CD4-positive, alpha-beta memory T cell (primary cell): ENCODE measurements at regions not wholly inside any gene's neighbourhood (a gene's known extent, or its start where the extent isn't known, plus 50 kb on each side); places are given as distances from the start of the nearest gene placed in this dataset.

Experiments used
- CTCF ChIA-PET: fragments of 350-600 bp; sonication (Branson Sonifier 250); formaldehyde crosslinking; loops from one replicate; lab custom pipeline; 2021; ENCODE audit warnings: inconsistent platforms; ENCODE audit not compliant: partially characterized antibody; lab: Charles Lee
- POLR2A ChIA-PET: fragments of 350-600 bp; sonication (Branson Sonifier 250); formaldehyde crosslinking; loops from one replicate; lab custom pipeline; 2021; ENCODE audit not compliant: partially characterized antibody; lab: Charles Lee
- DNase-seq, 5 donors: peaks; one replicate each; pipeline versions ENCODE4 v3.0.0 to v3.0.0-alpha.2; 2020 to 2022; ENCODE audit warnings: mixed read lengths in 1 of 5
- H3K27ac ChIP-seq: one replicate; pipeline ENCODE4 v1.7.0; 2013; ENCODE audit warnings: low read depth, low read length
- H3K27me3 ChIP-seq: 2 replicates; pipeline ENCODE4 v1.7.0; 2013; ENCODE audit warnings: mild to moderate bottlenecking, low read length, moderate library complexity; ENCODE audit not compliant: insufficient read depth
- H3K36me3 ChIP-seq: 2 replicates; pipeline ENCODE4 v1.7.0; 2013; ENCODE audit warnings: mild to moderate bottlenecking, low read length, moderate library complexity; ENCODE audit not compliant: insufficient read depth
- H3K4me1 ChIP-seq: 2 replicates; pipeline ENCODE4 v1.7.0; 2013; ENCODE audit warnings: mild to moderate bottlenecking, low read length, moderate library complexity; ENCODE audit not compliant: insufficient read depth
- H3K4me3 ChIP-seq, 2 donors: one replicate each; pipeline ENCODE4 v1.7.0; 2013; ENCODE audit warnings: low read length in 2 of 2, mild to moderate bottlenecking in 1 of 2
- H3K9me3 ChIP-seq, 2 donors: one replicate each; pipeline ENCODE4 v1.7.0; 2013; ENCODE audit warnings: low read length in 2 of 2, control low read depth in 1 of 2; ENCODE audit not compliant: control insufficient read depth in 1 of 2
- H3K27ac Mint-ChIP-seq, 7 donors: one replicate each; pipeline ENCODE4 v1.8.0; 2020 to 2021; ENCODE audit warnings: mixed read lengths in 7 of 7, mild to moderate bottlenecking in 6 of 7, inconsistent platforms in 3 of 7, moderate library complexity in 3 of 7
- H3K27me3 Mint-ChIP-seq, 2 donors: one replicate each; pipeline ENCODE4 v1.8.0; 2020 to 2021; ENCODE audit warnings: mixed read lengths in 2 of 2
- H3K36me3 Mint-ChIP-seq, 2 donors: one replicate each; pipeline ENCODE4 v1.8.0; 2020 to 2021; ENCODE audit warnings: mixed read lengths in 2 of 2, inconsistent platforms in 1 of 2, mild to moderate bottlenecking in 1 of 2
- H3K4me1 Mint-ChIP-seq, 4 donors: one replicate each; pipeline ENCODE4 v1.8.0; 2020 to 2021; ENCODE audit warnings: mixed read lengths in 4 of 4, mild to moderate bottlenecking in 1 of 4
- H3K4me3 Mint-ChIP-seq, 8 donors: one replicate each; pipeline ENCODE4 v1.8.0; 2020 to 2021; ENCODE audit warnings: mixed read lengths in 8 of 8, mild to moderate bottlenecking in 7 of 8, moderate library complexity in 6 of 8, inconsistent platforms in 3 of 8
- H3K9me3 Mint-ChIP-seq, 8 donors: one replicate each; pipeline ENCODE4 v1.8.0; 2020 to 2021; ENCODE audit warnings: mixed read lengths in 8 of 8, mild to moderate bottlenecking in 5 of 8, inconsistent platforms in 3 of 8, moderate library complexity in 1 of 8
- intact Hi-C: fragments of 100-400 bp; cut with micrococcal nuclease; formaldehyde crosslinking; loops from one replicate; pipeline ENCODE4 v1.15.1; 2023

GRCh38 chr2:56874717-56875116 lies 690.9 kb downstream of the CCDC85A start:
- no peak overlapping the region for H3K27ac ChIP-seq
- intact Hi-C loops: no loop called here
- H3K9me3 Mint-ChIP-seq: peaks cover 0 to 17% (median 6%) of the 10 kb centered on the region in 8 donors
- no peaks in the 10 kb centered on the region for H3K9me3 ChIP-seq
- H3K4me3 ChIP-seq: no peak overlapping the region
- no peaks in the 10 kb centered on the region for H3K4me1 Mint-ChIP-seq
- CTCF ChIA-PET: no interaction called here
- no peaks in the 10 kb centered on the region for H3K27me3 ChIP-seq
- H3K27ac Mint-ChIP-seq: no peak overlapping the region
- no peak overlapping the region for H3K4me3 Mint-ChIP-seq
- no peaks in the 10 kb centered on the region for H3K36me3 ChIP-seq
- POLR2A ChIA-PET: no interaction called here
- H3K4me1 ChIP-seq: no peaks in the 10 kb centered on the region
- no peaks in the 10 kb centered on the region for H3K27me3 Mint-ChIP-seq
- no peaks in the 10 kb centered on the region for H3K36me3 Mint-ChIP-seq
- DNase-seq: no peak

GRCh38 chr2:56889738-56890137 lies 705.9 kb downstream of the CCDC85A start:
- Histone ChIP-seq H3K27me3 (no peaks in the 10 kb centered on the region), H3K4me3 (no peak overlapping the region), H3K36me3 (no peaks in the 10 kb centered on the region), H3K27ac (no peak overlapping the region), H3K4me1 (no peaks in the 10 kb centered on the region), H3K9me3 (no peaks in the 10 kb centered on the region)
- Mint-ChIP-seq H3K27ac (no peak overlapping the region), H3K9me3 (peaks cover 0 to 10% (median 6%) of the 10 kb centered on the region in 8 donors), H3K4me3 (no peak overlapping the region), H3K36me3 (no peaks in the 10 kb centered on the region), H3K4me1 (no peaks in the 10 kb centered on the region), H3K27me3 (no peaks in the 10 kb centered on the region)
- DNase-seq: no peak
- POLR2A ChIA-PET: no interaction called here
- CTCF ChIA-PET: no interaction called here
- intact Hi-C loops: no loop called here

- Mint-ChIP-seq H3K9me3 (peaks cover 0 to 11% (median 2%) of the 10 kb centered on the region in 8 donors), H3K4me1 (no peaks in the 10 kb centered on the region), H3K4me3 (no peak overlapping the region), H3K36me3 (no peaks in the 10 kb centered on the region), H3K27me3 (no peaks in the 10 kb centered on the region), H3K27ac (no peak overlapping the region)
- Histone ChIP-seq H3K27me3 (no peaks in the 10 kb centered on the region), H3K4me3 (no peak overlapping the region), H3K27ac (no peak overlapping the region), H3K9me3 (no peaks in the 10 kb centered on the region), H3K4me1 (no peaks in the 10 kb centered on the region), H3K36me3 (no peaks in the 10 kb centered on the region)
- intact Hi-C loops: no loop called here
- no peak for DNase-seq
- CTCF ChIA-PET: no interaction called here
- POLR2A ChIA-PET: no interaction called here
Measured at GRCh38 chr2:56892382-56892781, 708.6 kb downstream of the CCDC85A start.

GRCh38 chr2:56898986-56899385 lies 715.2 kb downstream of the CCDC85A start:
- Histone ChIP-seq H3K27ac (no peak overlapping the region), H3K9me3 (no peaks in the 10 kb centered on the region), H3K27me3 (no peaks in the 10 kb centered on the region), H3K36me3 (no peaks in the 10 kb centered on the region), H3K4me3 (no peak overlapping the region), H3K4me1 (no peaks in the 10 kb centered on the region)
- POLR2A ChIA-PET: no interaction called here
- Mint-ChIP-seq H3K4me3 (no peak overlapping the region), H3K36me3 (no peaks in the 10 kb centered on the region), H3K9me3 (peaks cover 0 to 15% (median 5%) of the 10 kb centered on the region in 8 donors), H3K4me1 (no peaks in the 10 kb centered on the region), H3K27ac (no peak overlapping the region), H3K27me3 (no peaks in the 10 kb centered on the region)
- intact Hi-C loops: no loop called here
- CTCF ChIA-PET: no interaction called here
- DNase-seq: no peak

- Histone ChIP-seq H3K4me1 (no peaks in the 10 kb centered on the region), H3K9me3 (no peaks in the 10 kb centered on the region), H3K27ac (no peak overlapping the region), H3K4me3 (no peak overlapping the region), H3K27me3 (no peaks in the 10 kb centered on the region), H3K36me3 (no peaks in the 10 kb centered on the region)
- peak overlapping the region in 1 of 7 donors; percentile 36 for H3K27ac Mint-ChIP-seq
- no peak for DNase-seq
- POLR2A ChIA-PET: no interaction called here
- no peaks in the 10 kb centered on the region for H3K36me3 Mint-ChIP-seq
- H3K4me3 Mint-ChIP-seq: no peak overlapping the region
- peaks cover 0 to 37% (median 17%) of the 10 kb centered on the region in 8 donors for H3K9me3 Mint-ChIP-seq
- no peaks in the 10 kb centered on the region for H3K27me3 Mint-ChIP-seq
- CTCF ChIA-PET: no interaction called here
- no peaks in the 10 kb centered on the region for H3K4me1 Mint-ChIP-seq
- intact Hi-C loops: no loop called here
Measured at GRCh38 chr2:56912490-56912889, 728.7 kb downstream of the CCDC85A start.

- intact Hi-C loops: no loop called here
- Histone ChIP-seq H3K4me1 (no peaks in the 10 kb centered on the region), H3K27me3 (no peaks in the 10 kb centered on the region), H3K36me3 (no peaks in the 10 kb centered on the region), H3K9me3 (no peaks in the 10 kb centered on the region), H3K27ac (no peak overlapping the region), H3K4me3 (no peak overlapping the region)
- no peak for DNase-seq
- H3K27me3 Mint-ChIP-seq: no peaks in the 10 kb centered on the region
- H3K4me3 Mint-ChIP-seq: no peak overlapping the region
- CTCF ChIA-PET: no interaction called here
- no peak overlapping the region for H3K27ac Mint-ChIP-seq
- POLR2A ChIA-PET: no interaction called here
- H3K36me3 Mint-ChIP-seq: no peaks in the 10 kb centered on the region
- peaks cover 0 to 37% (median 20%) of the 10 kb centered on the region in 8 donors for H3K9me3 Mint-ChIP-seq
- H3K4me1 Mint-ChIP-seq: no peaks in the 10 kb centered on the region
Measured at GRCh38 chr2:56918790-56919189, 735.0 kb downstream of the CCDC85A start.

- Mint-ChIP-seq H3K4me1 (no peaks in the 10 kb centered on the region), H3K27ac (no peak overlapping the region), H3K9me3 (peaks cover 4 to 27% (median 12%) of the 10 kb centered on the region in 8 donors), H3K4me3 (no peak overlapping the region), H3K27me3 (no peaks in the 10 kb centered on the region), H3K36me3 (no peaks in the 10 kb centered on the region)
- H3K9me3 ChIP-seq: no peaks in the 10 kb centered on the region
- no peaks in the 10 kb centered on the region for H3K4me1 ChIP-seq
- no peak for DNase-seq
- H3K27me3 ChIP-seq: no peaks in the 10 kb centered on the region
- no peak overlapping the region for H3K27ac ChIP-seq
- H3K4me3 ChIP-seq: no peak overlapping the region
- POLR2A ChIA-PET: no interaction called here
- no peaks in the 10 kb centered on the region for H3K36me3 ChIP-seq
- CTCF ChIA-PET: no interaction called here
- intact Hi-C loops: no loop called here
Measured at GRCh38 chr2:56933976-56934375, 750.2 kb downstream of the CCDC85A start.

GRCh38 chr2:56934866-56935265 lies 751.1 kb downstream of the CCDC85A start:
- no peak overlapping the region for H3K4me3 Mint-ChIP-seq
- ChIA-PET CTCF (no interaction called here), POLR2A (no interaction called here)

More at GRCh38 chr2:56934866-56935265, 751.1 kb downstream of the CCDC85A start:
- Mint-ChIP-seq H3K27me3 (no peaks in the 10 kb centered on the region), H3K4me1 (no peaks in the 10 kb centered on the region), H3K9me3 (peaks cover 0 to 20% (median 9%) of the 10 kb centered on the region in 8 donors), H3K36me3 (no peaks in the 10 kb centered on the region), H3K27ac (no peak overlapping the region)
- intact Hi-C loops: no loop called here
- DNase-seq: no peak
- Histone ChIP-seq H3K27ac (no peak overlapping the region), H3K9me3 (no peaks in the 10 kb centered on the region), H3K4me1 (no peaks in the 10 kb centered on the region), H3K36me3 (no peaks in the 10 kb centered on the region), H3K4me3 (no peak overlapping the region), H3K27me3 (no peaks in the 10 kb centered on the region)
